Esophagus muscularis mucosa (tissue), 3 donors: ENCODE measurements at regions not wholly inside any gene's neighbourhood (a gene's known extent, or its start where the extent isn't known, plus 50 kb on each side); places are given as distances from the start of the nearest gene placed in this dataset.

Source experiments
- CTCF ChIP-seq, 3 experiments: fragments of 200-600 bp in 2 of 3; fragments of 450-650 bp in 1 of 3; sonication (generic) in 2 of 3; IDR thresholded peaks; one replicate each; pipeline ENCODE4 v1.5.1; 2017 to 2019; ENCODE audit warnings: antibody characterized with exemption in 3 of 3, mild to moderate bottlenecking in 2 of 3, moderate library complexity in 1 of 3
- POLR2AphosphoS5 ChIP-seq, 2 donors: sonication (generic); formaldehyde crosslinking; IDR thresholded peaks; one replicate each; pipeline ENCODE4 v1.6.1; 2017; ENCODE audit warnings: antibody characterized with exemption in 2 of 2

DNA sequence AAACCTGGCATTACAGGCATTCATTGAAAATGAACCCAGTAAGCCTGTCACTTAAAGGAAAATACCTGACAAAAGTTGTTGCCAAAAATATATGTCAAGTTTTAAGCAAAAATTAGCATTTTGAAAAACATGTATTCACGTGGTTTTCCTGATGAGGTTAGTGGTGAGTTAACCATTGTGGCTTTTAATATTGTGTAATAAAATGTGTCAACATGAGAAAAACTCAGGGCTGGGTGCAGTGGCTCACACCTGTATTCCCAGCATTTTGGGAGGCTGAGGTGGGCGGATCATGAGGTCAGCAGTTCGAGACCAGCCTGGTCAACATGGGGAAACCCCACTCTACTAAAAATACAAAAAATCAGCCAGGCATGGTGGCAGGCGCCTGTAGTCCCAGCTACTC lies 731.4 kb downstream of the KCNT2 start:
- no peak for TF ChIP-seq POLR2AphosphoS5 (IDR thresholded peaks at IDR 0.05)
- no peak for TF ChIP-seq CTCF (IDR thresholded peaks at IDR 0.05)
